CD4-positive, alpha-beta T cell (primary cell): ENCODE measurements at regions not wholly inside any gene's neighbourhood (a gene's known extent, or its start where the extent isn't known, plus 50 kb on each side); places are given as distances from the start of the nearest gene placed in this dataset.

Experiments used
- ATAC-seq: fragments of 200-7000 bp; cut with Tn5 transposase; one replicate; pipeline ENCODE4 v1.10.0; 2022; ENCODE audit warnings: mild to moderate bottlenecking; ENCODE audit not compliant: poor library complexity
- CTCF ChIA-PET: fragments of 350-600 bp; sonication (Branson Sonifier 250); formaldehyde crosslinking; loops from one replicate; lab custom pipeline; 2021; ENCODE audit warnings: antibody characterized with exemption, inconsistent platforms; lab: Charles Lee
- POLR2A ChIA-PET: fragments of 350-600 bp; sonication (Branson Sonifier 250); formaldehyde crosslinking; loops from one replicate; lab custom pipeline; 2021; ENCODE audit warnings: antibody characterized with exemption, inconsistent platforms; lab: Charles Lee
- DNase-seq, 14 experiments: peaks; one replicate each; pipeline ENCODE4 v3.0.0-alpha.2; 2013 to 2020; ENCODE audit warnings: mixed read lengths in 2 of 14
- H3K27ac ChIP-seq, 2 donors: one replicate each; pipeline versions ENCODE4 v1.5.1 to v1.7.0; 2013; ENCODE audit warnings: low read length in 2 of 2, low read depth in 1 of 2, mild to moderate bottlenecking in 1 of 2
- H3K27me3 ChIP-seq, 2 experiments: 1 replicate in 1 of 2; 2 replicates in 1 of 2; pipeline versions ENCODE4 v1.6.1 to v1.7.0; 2013; ENCODE audit warnings: low read length in 2 of 2, control low read depth in 1 of 2, mild to moderate bottlenecking in 1 of 2, moderate library complexity in 1 of 2; ENCODE audit not compliant: insufficient read depth in 2 of 2, control insufficient read depth in 1 of 2
- H3K36me3 ChIP-seq: one replicate; pipeline ENCODE4 v1.6.1; 2013; ENCODE audit warnings: low read length, control low read depth; ENCODE audit not compliant: insufficient read depth
- H3K4me1 ChIP-seq: one replicate; pipeline ENCODE4 v1.6.1; 2013; ENCODE audit warnings: low read length, control low read depth; ENCODE audit not compliant: insufficient read depth
- H3K4me3 ChIP-seq: one replicate; pipeline ENCODE4 v1.5.1; 2013; ENCODE audit warnings: mild to moderate bottlenecking, low read length, moderate library complexity
- H3K9me3 ChIP-seq, 2 experiments: 1 replicate in 1 of 2; 2 replicates in 1 of 2; pipeline versions ENCODE4 v1.6.1 to v1.7.0; 2013; ENCODE audit warnings: low read length in 2 of 2, mild to moderate bottlenecking in 2 of 2, control low read depth in 1 of 2, moderate library complexity in 1 of 2; ENCODE audit not compliant: control insufficient read depth in 1 of 2, insufficient read depth in 1 of 2
- H3K27ac Mint-ChIP-seq: one replicate; pipeline ENCODE4 v1.8.0; 2020; ENCODE audit warnings: mixed read lengths
- H3K27me3 Mint-ChIP-seq: one replicate; pipeline ENCODE4 v1.8.0; 2021; ENCODE audit warnings: mixed read lengths
- H3K36me3 Mint-ChIP-seq: one replicate; pipeline ENCODE4 v1.8.0; 2021; ENCODE audit warnings: low read depth, mixed read lengths
- H3K4me1 Mint-ChIP-seq: one replicate; pipeline ENCODE4 v1.8.0; 2021; ENCODE audit warnings: low read depth, mixed read lengths
- H3K4me3 Mint-ChIP-seq: one replicate; pipeline ENCODE4 v1.8.0; 2020; ENCODE audit warnings: mild to moderate bottlenecking, mixed read lengths
- H3K9me3 Mint-ChIP-seq: one replicate; pipeline ENCODE4 v1.8.0; 2020; ENCODE audit warnings: mixed read lengths
- CTCF ChIP-seq: fragments of 200-600 bp; IDR thresholded peaks from one replicate; pipeline ENCODE4 v1.8.0; 2022; ENCODE audit warnings: antibody characterized with exemption, mild to moderate bottlenecking
- intact Hi-C, 2 experiments: fragments of 100-400 bp; cut with DNase I in 1 of 2; cut with micrococcal nuclease in 1 of 2; formaldehyde crosslinking; loops; one replicate each; pipeline versions ENCODE4 v1.15.1 to v1.9.0; 2023 to 2025; cut with DNase I, micrococcal nuclease

GRCh38 chr9:14453286-14453685 is 139.3 kb upstream of the NFIB start:
- H3K27me3 Mint-ChIP-seq, result peaks cover 8% of the 10 kb centered on the region
- CTCF ChIA-PET, result no interaction called here

GRCh38 chr9:14452539-14452938 is 138.6 kb upstream of the NFIB start:
- H3K27ac Mint-ChIP-seq, result no peak overlapping the region
- DNase-seq, result no peak
- no peak overlapping the region for H3K4me3 Mint-ChIP-seq
- no peak for ATAC-seq
- POLR2A ChIA-PET, result no interaction called here
- intact Hi-C loops, result no loop called here
- H3K27me3 Mint-ChIP-seq, result peaks cover 8% of the 10 kb centered on the region
- no peak overlapping the region for H3K4me3 ChIP-seq
- no peaks in the 10 kb centered on the region for H3K9me3 Mint-ChIP-seq
- no peaks in the 10 kb centered on the region for H3K4me1 Mint-ChIP-seq
- H3K36me3 ChIP-seq, result no peaks in the 10 kb centered on the region
- H3K27me3 ChIP-seq, result no peaks in the 10 kb centered on the region
- H3K27ac ChIP-seq, result no peak overlapping the region
- no peaks in the 10 kb centered on the region for H3K4me1 ChIP-seq
- CTCF ChIA-PET, result no interaction called here
- TF ChIP-seq CTCF, result no peak
- H3K36me3 Mint-ChIP-seq, result no peaks in the 10 kb centered on the region
- H3K9me3 ChIP-seq, result no peaks in the 10 kb centered on the region

More at GRCh38 chr9:14453286-14453685, 139.3 kb upstream of the NFIB start:
- POLR2A ChIA-PET, result no interaction called here
- H3K27ac Mint-ChIP-seq, result no peak overlapping the region
- no peak overlapping the region for H3K4me3 Mint-ChIP-seq
- no peak for TF ChIP-seq CTCF
- no peaks in the 10 kb centered on the region for H3K36me3 Mint-ChIP-seq
- intact Hi-C loops, result no loop called here
- DNase-seq (no peak), ATAC-seq (no peak)
- no peak overlapping the region for H3K27ac ChIP-seq
- no peaks in the 10 kb centered on the region for H3K4me1 Mint-ChIP-seq
- no peak overlapping the region for H3K4me3 ChIP-seq
- H3K9me3 ChIP-seq, result no peaks in the 10 kb centered on the region
- H3K9me3 Mint-ChIP-seq, result no peaks in the 10 kb centered on the region
- H3K4me1 ChIP-seq, result no peaks in the 10 kb centered on the region
- no peaks in the 10 kb centered on the region for H3K27me3 ChIP-seq
- H3K36me3 ChIP-seq, result no peaks in the 10 kb centered on the region

- H3K27me3 ChIP-seq, result no peaks in the 10 kb centered on the region
- no peaks in the 10 kb centered on the region for H3K4me1 Mint-ChIP-seq
- no peak overlapping the region for H3K4me3 Mint-ChIP-seq
- DNase-seq (no peak), ATAC-seq (no peak)
- peaks cover 8% of the 10 kb centered on the region for H3K27me3 Mint-ChIP-seq
- intact Hi-C loops, result no loop called here
- H3K36me3 ChIP-seq, result no peaks in the 10 kb centered on the region
- TF ChIP-seq CTCF, result no peak
- H3K9me3 Mint-ChIP-seq, result no peaks in the 10 kb centered on the region
- no peaks in the 10 kb centered on the region for H3K36me3 Mint-ChIP-seq
- ChIA-PET POLR2A (no interaction called here), CTCF (no interaction called here)
- no peaks in the 10 kb centered on the region for H3K9me3 ChIP-seq
- no peak overlapping the region for H3K4me3 ChIP-seq
- no peak overlapping the region for H3K27ac ChIP-seq
- H3K27ac Mint-ChIP-seq, result no peak overlapping the region
- no peaks in the 10 kb centered on the region for H3K4me1 ChIP-seq
Observed at GRCh38 chr9:14451949-14452348, 138.0 kb upstream of the NFIB start.
